Activated naive CD4-positive, alpha-beta T cell treated with anti-CD3 and anti-CD28 coated beads, Interleukin-2, amount 50 U/mL, for 16 hours (primary cell): ENCODE measurements at regions not wholly inside any gene's neighbourhood (a gene's known extent, or its start where the extent isn't known, plus 50 kb on each side); places are given as distances from the start of the nearest gene placed in this dataset.

ENCODE experiments used
- DNase-seq: peaks from one replicate; pipeline ENCODE4 v3.0.0-alpha.2; 2020

DNA sequence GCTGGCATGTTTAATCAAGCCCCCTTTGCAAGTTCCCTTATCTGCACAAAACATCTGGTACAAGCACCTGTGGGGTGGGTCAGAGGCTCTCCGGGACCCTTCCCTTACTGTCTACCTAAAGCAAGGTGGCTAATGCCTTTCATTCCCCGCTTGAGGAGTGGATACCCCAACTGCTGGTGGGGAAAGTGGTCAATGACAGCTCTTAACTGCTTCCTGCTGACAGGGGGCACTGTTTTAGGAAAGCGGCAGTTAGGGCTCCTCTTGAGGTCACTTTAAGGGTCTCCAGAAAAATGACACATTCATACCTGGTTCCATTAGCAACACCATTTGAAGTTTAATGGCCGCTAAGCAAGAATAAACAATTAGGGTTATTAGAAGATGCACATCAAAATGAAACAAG, 761.8 kb upstream of the PHF14 start:
- DNase-seq: no peak

DNA sequence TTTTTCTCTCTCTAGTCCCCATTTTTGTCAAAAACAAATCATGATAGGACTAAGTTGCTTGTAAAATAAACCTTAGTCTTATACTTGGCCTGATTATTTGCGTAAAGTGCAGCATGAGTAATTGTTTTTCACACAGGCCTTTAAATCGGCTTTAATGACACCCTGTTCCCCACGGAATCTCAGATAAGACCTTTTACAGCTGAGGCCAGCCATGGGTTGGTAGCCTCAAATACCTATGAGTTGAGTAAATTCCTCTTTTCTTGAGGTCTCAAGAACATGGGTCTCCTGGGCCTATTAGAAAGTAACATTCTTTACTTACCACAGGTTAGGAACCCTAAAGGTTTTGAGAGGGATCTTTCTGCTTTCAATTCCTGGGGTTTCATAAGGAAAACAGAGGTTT, 761.0 kb upstream of the PHF14 start:
- no peak for DNase-seq

DNA sequence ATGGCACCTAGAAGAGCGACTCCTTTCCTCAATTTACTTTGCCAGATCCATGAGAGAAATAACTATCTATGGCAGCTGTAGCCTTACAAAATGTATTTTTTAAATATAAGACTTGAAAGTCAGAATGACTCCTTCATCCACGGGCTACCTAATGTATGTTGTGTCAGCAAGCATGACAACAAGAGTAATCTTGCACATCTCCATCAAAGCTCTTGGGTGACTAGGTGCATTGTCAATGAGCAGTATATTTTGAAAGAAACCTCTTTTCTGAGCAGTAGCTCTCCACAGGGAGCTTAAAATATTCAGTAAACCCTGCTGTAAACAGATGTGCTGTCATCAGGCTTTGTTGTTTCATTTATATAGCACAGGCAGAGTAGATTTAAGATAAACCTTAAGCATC, 757.2 kb upstream of the PHF14 start:
- no peak for DNase-seq

DNA sequence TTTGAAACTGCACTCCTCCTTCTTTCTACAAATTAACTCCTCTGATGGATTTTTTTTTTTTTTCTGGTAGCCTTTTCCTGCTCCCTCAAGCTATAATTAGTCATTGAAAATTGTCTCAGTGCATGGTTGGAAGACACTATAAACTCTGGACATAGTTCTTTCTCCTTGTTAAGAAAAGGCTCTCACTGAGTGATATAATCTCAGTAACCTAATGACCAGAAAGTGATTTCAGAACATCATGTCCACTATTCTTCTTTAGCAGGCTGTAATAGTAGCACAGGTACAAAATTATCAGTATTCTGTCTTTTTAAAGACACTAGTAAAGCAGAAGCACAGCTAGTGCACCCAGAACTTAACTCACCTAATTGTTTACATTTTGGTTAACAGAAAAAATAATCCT, 752.6 kb upstream of the PHF14 start:
- no peak for DNase-seq

DNA sequence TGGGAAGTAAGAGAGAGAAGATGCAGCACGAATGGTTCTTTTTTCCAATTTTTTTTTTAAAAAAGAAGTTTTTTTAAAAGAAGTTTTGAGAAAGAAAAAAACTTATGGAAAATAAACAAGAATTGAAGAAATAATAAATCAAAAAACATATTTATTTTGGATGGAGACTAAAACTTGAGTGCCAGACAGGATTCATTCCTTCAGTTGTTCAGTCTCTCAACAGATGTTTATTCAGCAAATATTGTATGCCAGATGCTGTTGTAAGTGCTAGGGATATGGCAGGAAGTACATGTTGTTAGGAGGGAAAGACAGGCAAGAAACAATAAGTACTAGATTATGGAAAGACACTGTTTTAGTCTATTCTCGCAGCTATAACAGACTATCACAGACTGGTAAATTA, 750.7 kb upstream of the PHF14 start:
- DNase-seq: no peak

DNA sequence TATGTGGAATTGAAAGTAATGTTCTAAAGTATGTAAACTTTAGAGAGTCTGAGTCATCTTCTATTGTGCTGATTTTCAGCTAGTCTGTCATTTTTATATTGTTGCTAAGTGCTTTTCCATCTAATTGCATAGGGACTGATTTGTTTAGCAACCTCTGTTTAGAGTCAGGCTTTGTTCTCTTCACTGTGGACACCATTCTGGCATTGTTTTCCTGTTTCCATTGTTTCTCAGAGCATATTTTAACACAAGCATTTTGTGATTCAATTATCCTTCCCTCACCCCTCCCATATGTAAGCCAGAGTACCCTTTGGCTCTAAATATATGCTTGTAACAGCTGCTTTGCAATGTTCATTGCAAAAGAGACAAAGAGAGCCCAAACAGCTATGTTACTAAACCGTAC, 748.4 kb upstream of the PHF14 start:
- DNase-seq: no peak

DNA sequence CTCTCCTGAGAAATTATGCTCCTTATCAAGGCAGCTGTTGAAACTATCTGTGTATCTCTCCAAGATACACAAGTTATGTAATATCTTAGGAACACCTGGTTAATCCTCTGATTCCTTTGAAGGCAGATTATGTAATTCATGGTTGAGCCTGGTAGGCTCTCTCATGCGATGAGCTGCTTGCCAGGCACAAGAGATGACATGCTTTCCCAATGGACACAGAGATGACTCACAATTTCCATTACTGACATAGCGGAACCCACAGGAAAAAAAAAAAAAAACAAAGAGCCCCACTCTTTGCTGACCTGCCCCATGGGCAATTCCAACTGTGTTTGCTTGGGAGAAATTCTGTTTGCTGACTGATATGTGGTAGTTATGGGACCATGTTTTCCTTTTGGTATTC, 736.4 kb upstream of the PHF14 start:
- no peak for DNase-seq

DNA sequence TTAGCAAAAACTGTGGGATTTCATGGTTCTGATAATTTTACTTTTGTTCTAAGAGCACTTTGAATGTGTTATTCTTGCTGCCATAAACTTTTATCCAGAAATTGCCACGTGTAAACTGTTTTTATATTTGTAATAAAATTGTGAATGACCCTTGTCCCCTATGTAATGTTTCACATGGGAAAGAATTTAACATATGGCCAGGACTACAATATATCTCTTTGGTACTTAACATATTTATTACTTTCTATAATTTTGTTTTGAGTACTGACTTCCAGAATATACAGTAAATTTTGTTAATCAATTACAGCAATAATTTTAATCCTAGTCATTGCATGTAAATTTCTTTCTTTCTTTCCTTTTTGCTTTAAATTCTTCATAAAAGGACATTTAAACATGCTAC, 735.0 kb upstream of the PHF14 start:
- no peak for DNase-seq

DNA sequence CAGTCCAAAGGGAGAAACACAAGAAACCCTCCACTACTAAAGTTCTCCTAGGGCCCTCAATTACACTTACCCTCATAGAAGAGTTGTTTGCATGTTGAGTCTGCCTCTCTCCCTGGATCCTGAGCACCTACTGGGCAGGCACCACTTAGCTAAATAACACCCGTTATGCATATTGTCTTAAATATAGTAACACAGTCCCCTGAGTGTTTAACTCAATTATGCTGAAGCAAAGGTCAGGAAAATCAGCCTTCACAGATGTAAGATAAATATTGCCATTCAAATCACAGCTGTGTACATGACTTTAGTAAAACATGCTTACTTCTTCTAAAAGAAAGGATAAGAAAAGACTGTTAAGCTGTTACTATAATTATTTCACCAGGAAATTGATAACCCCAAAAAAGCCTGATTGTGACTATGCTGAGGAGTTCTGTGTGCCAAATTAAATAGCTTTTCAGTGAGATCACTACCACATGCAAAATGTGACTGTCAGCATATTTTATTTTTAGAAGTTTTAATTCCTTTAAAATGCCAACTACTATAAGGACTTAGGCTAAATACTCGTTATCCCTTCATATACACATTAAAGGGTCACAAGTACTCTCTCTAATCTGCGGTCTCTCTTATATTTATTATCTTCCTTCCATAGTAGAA, 733.9 kb upstream of the PHF14 start:
- DNase-seq: no peak

DNA sequence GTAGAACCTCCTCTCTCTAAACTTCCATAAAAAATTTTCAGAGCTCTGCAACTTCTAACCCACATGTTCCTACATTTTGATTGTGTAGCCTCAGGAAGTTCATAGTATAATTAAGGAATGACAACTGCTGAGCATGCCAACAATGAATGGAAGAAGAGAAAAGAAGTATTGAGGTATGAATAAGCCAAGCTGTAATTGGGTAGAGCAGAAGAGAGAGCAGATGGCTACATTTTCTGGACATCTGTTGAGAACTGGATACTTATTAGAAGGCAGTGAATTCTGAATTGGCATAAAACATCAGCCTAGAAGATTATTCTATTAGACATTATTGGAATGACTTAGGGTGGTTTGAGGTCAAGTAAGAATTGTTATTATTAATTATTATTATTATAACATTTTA, 728.3 kb upstream of the PHF14 start:
- no peak for DNase-seq

DNA sequence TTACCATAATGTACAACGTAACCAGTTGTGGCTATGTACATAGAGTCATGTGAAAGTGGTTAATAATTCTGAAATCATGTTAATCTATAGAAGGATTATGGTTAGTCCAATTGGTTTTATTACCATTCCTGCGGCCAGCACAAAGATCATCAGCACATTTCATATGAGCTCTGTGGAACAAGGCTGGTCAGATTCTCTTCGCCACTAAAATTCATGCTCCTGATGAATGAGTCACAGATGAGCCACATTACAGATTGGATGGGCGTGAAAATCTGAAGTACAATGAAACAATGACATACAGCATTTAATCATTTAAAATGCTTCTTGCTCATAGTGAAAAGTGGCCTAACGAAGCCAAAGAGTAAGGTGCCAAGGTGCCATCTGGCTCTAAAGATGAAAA, 716.2 kb upstream of the PHF14 start:
- no peak for DNase-seq

DNA sequence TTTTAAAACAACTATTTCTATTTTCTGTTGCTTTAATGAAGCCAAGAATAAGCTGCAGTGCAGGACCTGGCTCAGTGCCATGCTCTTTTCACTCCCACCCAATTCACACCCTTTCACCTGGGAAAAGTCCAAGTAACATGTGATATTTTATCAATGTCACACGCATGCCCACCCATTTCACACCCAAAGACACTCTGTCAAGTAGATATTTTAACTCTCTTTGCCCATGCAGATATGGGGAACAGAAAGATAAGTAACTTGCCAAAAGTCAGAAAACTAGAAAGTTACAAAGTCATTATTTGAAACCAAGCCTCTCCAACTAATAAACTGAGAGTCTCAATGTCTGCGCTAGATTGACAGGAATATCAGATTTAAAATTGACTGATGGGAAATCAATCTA, 706.7 kb upstream of the PHF14 start:
- DNase-seq: no peak

DNA sequence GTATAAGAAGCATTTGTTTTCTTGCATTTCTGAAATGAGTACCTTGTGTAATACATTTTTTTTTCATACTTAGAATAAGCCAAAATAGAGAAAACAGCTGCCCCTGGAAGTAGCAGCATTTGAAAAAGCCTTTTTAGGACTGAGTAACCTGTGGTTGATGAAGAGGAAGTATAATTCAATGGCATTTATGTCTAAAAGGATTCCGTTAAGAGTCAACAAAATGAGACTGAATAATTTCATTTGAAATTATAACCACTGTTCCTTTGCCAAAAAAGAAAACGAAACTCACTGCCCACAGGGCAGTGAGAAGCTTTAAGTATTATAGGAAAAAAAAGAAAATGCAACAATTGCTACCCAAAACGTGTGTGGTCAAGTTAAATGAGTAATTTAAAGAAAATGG, 705.6 kb upstream of the PHF14 start:
- no peak for DNase-seq

DNA sequence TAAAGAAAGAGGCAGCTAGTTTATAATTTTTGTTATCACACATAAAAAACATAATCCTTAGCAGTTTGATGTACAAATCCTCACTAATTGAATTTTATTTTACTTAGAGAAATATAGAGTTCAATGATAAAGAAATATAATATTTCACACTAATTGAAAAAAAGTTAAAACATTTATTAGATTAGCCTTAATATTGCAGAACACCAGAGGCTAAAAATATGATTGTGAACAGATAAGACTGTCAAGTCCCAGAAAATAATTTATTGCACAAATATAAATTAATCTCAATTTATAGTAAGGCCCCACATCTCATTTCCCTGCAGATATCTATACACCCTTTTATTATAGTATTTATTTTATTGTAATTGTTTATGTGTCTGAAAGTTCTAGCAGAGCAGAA, 690.8 kb upstream of the PHF14 start:
- no peak for DNase-seq

DNA sequence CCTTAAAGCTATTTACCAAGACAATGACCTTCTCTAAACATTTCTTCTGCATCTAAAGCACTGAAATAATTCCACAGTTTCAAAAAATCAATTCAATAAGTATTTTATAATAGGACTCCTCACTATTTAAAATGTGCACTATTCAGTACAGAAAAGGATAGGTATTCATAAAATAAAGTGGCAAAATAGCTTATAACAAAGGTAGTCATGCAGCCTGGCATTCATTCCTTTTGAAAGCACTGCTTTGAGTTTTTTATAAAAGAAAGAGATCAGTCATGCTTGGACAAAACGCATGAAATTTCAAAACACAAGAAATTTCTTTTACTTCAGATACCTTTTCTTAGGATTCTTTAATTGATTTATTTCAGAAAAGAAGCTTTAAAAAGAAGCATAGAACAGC, 689.7 kb upstream of the PHF14 start:
- DNase-seq: no peak

DNA sequence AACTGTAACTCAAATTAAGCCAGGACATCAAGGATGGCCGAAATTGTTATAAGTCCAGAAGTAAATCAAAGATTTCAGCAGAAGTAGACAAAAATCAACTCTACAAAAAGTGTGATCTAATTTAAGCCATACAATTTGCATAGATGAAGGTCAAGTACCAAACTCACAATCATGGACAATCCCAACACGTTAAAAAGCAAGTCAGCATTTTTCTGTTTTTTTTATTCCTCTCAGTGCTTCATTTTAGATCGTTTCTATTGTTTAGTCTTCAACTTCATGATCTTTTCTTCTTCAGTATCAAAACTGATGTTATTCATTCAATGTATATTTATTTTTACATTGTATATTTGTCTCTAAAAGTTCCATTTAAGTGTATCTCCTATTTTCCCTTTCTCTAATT, 674.3 kb upstream of the PHF14 start:
- no peak for DNase-seq

DNA sequence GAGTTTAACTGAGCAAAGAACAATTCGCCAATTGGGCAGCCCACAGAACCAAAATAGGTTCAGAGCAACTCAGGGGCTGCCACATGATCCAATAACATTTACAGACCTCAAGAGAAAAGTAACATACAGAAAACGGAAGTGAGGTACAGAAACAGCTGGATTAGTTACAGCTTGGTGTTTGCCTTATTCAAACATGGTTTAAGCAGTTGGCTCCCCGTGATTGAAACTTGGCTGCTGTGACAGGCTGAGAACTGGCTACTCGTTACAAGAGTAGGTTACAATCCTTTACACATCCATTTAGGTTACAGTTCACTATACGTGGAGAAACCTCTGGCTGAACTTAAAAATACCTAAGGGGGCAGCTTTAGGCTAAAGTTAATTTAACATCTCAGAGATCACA, 673.1 kb upstream of the PHF14 start:
- DNase-seq: no peak

DNA sequence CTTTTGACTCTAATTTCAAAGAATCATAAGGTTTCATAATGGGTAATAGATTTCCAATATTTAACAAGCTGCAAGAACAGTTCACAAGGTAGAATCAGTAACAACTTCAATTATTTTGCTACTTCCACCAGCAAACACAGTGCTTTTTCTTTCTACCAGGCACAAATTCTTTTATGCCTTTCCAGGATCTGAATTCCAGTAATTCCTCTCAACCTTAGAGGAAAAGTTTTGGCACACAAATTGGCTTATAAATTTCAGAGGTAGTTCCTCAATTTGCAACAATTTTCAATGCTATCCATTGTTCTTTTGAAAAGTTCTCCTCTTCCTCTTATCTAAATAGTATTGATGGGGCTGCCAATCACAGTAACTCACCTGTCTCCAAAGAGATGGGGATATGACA, 665.4 kb upstream of the PHF14 start:
- DNase-seq: no peak

DNA sequence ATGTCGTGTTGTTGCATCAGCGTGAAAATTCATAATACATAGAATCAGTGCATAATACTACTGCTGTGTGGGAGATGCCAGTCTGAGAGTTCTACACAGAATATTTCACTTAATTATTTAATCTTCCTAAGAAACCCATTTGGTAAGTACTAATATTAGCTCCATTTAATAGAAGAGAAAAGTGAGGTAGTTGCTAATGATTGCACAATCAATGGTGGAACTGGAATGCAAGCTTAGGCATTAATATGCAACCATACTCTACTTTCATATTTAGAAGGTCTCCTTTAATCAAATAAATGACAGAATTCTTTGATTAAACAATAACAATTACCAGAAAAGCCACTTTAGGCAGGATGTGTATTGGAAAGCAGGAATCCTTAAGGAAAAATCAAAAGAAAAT, 660.7 kb upstream of the PHF14 start:
- DNase-seq: no peak

DNA sequence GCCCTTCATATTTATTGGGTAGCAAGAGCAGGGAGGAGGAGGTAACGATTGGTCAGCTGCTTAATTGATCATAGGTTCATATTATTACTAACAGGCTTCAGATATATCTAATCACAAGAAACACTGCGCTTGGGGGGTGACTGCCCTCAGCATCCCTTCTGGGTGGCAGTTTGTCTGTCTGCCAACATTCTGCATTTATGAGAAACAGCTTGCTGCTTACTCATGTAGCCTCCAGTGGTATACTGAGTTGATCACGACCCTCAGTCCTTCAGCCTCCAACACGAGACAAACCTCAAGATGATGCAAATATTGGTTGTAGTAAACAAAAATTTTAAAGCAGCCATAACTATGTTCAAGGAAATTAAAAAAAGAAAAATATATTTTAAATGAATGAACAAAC, 657.8 kb upstream of the PHF14 start:
- DNase-seq: no peak

DNA sequence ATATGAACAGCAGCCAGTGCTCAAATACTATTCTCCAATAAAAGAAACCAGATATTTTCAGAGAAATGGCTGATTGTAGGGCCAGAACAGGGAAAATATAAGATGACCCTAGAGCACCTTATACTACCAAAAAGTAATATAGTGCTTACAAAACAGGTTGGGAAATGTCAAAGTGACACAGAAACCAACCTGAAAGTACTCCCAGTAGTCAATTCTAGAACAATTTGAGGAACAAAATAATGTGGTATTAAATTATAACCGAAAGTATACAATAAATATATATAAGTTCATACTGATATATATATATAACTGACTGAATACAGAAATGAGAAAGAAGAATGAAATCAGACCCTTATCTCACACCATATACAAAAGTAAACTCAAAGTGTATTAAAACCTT, 657.2 kb upstream of the PHF14 start:
- DNase-seq: no peak

DNA sequence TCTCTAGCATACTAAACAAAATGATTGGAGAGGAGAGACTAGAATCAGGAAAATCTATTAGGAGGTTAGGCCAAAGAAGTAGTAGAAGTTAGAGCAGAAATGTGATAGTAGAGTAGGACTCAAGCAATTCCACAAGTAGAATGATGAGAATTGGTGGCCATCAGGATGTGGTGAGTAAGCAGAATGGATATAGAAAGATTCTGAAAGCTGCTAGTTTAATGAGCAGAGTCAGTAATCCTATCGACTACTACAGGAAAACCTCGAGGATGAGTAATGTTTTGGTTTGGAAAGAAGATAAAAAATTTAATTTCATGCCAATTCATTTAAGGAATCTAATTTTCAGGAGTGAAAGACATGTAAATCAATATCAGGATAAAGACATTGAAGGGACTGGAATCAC, 648.3 kb upstream of the PHF14 start:
- DNase-seq: no peak

DNA sequence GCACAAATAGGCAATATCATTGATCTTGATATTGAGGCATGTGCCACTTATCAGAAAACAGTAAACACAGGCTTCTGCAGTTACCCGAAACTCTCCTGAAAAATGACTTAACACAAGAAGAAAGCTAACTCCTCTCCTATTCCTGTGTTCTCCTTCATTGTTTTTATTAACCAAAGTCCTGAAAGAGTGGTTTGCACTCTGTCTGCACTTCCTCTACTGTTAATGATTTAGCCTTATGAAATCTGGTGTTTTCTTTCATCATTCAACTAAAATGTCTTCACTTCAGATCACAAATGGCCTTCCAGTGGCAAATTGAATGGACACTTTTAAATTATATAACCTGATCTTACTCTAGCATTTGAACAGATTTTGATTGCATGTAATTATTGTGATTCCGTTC, 630.6 kb upstream of the PHF14 start:
- no peak for DNase-seq

DNA sequence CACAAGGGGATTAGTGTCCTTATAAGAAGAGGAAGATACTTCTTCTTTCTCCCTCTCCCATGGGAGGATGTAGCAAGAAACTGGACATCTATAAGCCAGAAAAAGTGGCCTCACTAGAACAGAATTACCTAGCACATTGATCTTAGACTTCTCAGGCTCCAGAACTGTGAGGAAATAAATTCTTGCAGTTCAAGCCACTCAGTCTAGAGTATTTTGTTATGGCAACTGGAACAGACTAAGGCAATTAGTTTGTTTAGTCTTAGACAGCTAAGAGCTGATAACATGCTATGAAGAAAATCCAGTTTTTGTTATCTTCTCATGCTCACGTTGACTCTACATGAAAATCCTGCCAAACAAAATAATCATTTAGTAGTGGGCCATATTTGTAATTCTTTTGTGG, 627.6 kb upstream of the PHF14 start:
- DNase-seq: no peak

DNA sequence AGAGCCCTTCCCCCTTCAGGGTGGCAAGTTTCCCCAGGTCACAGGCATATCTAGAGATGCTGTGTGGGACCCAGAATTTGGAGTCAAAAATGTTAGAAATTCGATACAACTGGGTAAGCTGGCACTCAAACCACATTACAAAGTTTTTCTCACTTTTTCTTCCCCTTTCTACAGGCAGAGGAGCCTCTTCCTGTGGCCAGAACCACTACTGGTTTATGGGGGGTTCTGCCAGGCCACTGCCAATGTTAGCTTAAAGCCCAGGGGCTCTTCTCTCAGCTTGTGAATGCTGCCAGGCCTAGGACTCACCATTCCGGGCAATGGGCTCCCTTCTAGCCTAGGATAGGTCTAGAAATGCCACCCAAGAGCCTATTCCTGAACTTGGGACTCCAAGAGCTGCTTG, 617.9 kb upstream of the PHF14 start:
- no peak for DNase-seq

DNA sequence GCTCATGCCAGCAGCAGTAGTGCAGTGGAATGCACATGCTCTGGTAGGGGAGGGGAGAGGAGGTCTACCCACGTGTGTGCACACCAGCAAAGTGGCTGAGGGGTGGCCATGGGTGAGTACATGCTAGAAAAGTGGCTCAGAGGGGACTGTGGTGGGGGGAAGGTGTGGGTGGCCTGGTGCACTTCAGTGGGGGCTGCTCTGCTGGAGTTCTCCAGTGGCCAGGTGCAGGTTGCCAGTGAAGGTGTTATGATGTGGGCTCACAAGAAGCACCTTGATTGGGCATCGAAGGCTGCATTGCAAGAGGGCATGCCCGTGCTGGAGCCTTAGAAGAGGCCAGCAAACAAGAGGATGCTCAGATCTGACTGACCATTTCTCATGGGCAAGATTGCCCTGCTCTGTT, 613.6 kb upstream of the PHF14 start:
- no peak for DNase-seq
